D341Med (cell line): ENCODE measurements at regions not wholly inside any gene's neighbourhood (a gene's known extent, or its start where the extent isn't known, plus 50 kb on each side); places are given as distances from the start of the nearest gene placed in this dataset.

Source experiments
- DNase-seq: peaks from one replicate; pipeline ENCODE4 v3.0.0; 2012; ENCODE audit warnings: low spot score

DNA sequence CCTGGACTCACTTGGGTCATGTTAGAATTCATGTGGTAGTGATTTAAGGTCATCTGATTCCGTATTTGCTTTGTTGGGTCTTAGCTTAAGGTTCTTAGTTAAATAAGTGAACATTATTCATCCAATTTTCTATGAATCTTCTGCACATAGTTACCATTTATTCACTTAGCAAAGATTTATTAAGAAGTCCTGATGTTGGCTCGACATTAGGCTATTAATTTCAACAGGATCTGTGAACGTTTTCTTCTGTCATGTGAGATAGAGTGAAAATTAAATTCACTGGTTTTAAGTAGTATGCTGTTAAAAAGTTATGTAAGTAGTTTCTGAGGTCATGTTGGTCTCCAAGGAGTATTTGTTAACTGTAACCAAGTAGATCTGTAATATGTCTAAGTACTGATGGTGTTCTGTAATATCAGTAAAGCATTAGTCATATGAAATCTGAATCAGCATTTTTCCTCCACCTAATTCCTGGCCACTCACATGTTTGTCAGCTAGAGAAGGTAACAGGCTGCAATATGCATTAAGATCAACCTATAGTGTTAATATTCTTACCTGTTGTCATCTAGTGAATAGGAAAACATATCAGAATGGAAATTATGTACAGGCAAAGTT is 155.6 kb downstream of the PCDH7 start:
- no peak for DNase-seq

DNA sequence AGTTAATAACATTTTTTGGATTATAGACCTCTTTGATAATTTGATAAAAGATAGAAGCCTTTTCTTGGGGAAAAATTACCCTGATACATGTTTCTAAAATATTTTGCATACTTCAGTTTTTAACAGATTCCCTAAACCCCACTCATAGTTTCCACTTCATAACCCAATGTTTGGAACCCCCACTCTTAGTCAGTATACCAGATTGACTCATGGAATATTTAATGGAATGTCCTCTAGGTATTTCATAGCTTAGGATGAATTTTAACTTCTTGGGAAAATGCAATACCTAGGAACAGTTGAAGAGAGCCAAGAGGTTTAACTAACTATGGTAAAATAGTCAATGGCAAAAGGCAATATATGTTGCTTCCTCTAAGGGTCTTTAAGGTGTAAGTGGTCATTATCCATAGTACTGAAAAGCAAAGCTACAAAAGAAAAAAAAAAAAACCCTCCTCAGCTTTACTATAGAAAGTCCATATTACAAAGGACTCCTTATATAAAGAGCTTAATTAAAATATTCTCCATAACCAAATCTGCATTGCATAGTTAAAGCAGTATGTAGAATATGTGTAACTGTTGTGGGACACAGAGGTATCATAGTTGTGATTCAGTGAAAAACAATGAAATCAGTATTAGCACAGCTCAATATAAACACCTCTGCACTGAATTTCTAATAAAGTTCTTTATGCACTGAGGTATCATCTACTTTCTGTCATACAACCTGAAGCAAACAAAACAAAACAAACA is 159.9 kb downstream of the PCDH7 start:
- no peak for DNase-seq

DNA sequence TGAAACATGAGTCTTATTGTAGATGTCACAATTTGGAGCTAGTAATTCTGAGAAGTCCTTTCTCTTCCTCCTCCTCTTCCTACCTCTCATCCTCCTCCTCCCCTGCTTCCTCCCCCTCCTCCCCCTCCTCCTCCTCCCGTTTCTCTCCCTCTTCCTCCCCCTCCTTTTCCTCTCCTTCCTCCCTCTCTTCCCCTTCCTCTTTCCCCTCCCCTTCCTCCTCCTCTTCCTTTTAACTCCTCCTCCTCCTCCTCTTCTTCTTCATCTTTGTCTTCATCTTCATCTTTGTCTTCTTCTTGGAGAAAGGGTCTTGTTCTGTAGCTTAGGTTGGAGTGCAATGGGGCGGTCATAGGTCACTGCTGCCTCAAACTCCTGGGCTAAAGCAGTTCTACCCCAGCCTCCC is 161.8 kb downstream of the PCDH7 start:
- DNase-seq, result no peak

DNA sequence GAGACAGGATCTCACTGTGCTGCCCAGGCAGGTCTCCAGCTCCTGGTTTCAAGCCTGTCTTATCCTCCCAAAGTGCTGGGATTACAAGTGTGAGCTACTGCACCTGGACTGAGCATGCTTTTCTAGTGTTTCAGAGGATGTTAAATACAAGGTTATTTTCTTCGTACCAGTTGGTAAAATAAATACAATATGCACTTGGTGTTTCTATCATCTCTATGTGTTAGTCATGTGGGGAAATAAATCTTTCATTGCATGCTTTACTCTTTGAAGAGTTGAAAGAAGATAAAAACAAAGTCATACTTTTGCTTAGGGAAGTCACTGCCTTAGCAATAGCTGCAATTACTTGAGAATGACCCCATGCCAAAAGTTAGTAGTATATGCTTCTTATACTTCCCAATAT is 162.3 kb downstream of the PCDH7 start:
- DNase-seq, result no peak

DNA sequence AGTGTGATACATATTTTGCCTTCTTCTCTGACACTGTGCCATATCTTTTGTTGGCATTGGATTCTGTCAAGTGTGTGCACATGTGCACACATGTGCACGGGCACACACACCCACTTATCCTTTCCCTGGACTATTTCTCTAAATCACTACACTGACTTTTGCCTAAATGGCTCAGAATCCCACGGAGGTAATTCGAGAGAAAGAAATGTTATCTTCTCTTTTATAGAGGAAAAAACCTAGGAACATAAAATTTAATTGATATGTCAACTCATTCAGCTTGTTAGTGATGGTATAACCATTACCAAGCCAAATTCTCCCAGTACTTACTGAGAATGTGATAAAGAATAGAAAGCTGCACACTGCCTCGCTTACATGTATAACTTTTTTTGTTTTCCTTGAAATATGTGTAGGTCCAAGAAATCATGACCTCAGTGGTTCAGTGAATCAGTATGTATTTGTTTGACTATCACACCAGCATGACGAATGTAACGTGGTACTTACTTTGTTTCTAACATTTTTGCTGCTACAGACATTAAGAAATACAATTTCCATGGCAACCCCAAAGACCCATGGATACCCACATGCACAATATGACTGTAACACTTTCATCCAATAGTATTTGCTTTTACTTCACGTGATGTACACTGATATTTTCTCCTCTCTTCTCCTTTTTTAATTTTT is 163.0 kb downstream of the PCDH7 start:
- DNase-seq, result no peak

DNA sequence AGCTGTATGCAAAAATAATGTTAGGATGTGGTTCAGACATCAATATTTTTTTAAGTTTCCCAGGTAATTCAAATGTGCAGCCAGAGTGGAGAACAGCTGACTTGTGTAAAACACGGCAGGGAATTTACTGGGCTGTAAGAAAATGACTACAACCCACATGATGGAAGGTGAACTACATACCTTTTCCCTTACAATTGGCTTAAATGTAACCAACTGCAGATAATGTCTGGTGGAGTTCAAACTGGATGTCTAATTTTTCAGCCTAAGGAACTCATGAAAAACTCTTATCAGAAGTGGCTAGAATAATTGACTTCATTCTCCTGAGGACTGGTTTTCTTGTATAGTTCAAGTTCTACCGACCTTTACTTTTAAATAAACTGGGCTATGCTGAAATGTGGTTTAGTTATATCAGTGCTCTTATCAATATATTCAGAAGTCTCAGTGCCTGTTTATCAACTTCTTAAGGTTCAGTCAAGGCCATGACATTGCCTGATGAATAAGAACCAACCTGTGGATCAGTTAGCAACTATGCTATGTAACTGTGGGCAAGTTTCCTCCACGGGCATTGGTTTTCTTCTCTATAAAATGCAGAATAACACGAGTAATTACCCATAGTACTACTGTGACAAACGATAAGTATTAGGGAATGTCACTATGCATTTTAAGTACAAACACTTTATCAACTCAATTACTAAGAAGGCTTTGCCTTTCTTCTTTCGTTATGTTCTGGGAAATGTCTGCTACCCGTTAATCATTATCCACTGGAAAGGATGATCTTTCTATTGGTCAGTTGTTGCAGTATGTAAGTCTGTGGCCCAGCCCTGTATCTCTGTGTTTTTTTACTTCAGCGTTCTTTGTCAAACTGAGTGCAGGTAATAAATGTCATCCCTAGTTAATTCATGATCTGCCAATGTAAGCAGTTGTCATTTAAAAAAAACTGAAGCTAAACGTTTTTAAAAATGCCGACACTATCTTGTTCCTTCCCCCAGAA is 181.6 kb downstream of the PCDH7 start:
- DNase-seq, result no peak

DNA sequence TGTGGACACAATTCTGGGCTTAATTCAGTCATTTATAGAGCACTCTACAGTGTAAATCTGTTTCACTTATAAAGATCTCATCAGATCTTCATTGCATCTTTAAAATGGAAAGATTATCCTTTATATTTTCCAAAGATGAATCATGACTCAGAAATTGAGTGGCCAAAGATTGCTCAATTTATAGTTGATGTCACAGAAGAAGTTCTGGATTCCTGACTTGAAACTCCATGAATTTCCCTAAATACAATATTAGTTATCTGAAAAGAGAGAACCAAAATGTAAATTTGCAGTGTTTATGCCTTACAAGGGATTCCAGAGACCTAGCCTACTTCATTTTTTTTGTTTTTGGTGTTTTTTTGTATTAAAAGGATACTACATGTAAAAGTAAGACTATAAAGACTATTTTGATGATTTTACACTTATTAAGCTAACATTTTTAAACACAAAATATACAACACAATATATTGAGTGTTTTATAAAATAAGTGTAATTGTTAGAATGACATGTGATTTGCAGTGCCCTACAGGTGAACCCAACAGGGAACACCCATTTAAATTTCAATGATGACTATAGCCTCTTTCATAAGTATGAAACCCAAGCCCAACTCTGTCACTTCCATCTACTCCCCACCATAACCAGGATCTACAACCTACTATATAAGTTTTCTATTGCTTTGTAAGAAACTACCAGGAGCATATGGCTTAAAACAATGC is 183.5 kb downstream of the PCDH7 start:
- DNase-seq, result no peak

DNA sequence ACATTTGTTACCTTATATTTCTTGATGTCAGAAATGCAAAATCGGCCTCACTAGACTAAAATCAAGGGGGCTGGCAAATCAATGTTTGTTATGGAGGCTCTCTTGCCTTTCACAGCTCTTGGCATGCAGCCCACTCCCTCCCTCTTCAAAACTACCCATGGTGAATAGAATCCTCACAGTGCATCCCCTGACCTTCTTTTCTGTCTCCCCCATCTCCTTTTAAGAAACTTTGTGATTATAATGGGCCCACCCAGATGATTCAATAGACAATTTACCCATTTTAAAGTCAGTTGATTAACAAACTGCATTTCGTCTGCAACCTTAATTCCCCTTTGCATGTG is 184.0 kb downstream of the PCDH7 start:
- DNase-seq, result no peak

DNA sequence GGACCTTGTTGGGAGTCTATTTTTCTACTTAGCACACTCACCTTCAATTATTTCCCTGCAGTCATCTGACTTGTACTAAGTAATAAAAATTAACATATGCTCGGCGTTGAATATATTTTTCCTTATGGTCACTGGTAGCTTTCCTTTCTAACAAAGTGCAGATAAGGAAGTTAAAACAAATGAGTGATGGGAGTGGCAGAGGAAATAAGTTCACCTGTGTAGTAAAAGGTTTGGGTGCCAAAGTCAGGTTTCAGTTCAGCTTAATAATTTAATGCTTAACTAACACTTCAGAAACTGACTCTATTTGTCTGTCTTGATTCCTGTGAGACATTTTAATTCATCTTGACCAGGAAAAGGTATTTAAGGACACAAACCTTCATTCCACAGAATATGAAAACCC is 184.4 kb downstream of the PCDH7 start:
- DNase-seq, result no peak

DNA sequence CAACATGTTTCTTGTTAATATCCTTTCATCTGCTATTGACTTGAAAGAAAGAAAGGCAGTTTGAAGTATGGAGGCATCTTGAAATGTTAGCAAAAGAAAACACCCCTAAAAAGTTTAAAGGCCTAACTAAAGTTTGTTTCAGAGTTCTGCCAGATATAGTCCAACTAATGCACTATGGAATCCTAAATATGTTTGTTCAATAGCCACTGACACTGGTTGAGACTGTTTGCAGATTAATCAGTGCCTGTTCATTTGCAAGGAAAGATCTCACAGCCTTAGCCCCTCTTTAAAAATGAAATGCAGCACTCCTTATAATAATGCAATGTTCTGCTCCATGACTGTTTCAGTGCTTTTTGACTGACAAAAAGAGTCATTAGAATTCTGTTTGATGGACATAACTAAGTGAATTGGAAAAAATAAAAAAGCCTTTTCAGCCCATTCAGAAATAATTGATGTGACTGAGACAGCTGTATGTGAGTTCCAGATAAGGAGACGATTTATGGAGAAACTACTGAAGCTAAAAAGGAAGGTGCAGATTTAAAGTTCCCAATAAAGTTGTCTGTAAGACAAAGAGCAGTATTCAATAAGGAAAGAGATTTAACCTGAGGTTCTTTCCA is 192.0 kb downstream of the PCDH7 start:
- DNase-seq, result no peak

DNA sequence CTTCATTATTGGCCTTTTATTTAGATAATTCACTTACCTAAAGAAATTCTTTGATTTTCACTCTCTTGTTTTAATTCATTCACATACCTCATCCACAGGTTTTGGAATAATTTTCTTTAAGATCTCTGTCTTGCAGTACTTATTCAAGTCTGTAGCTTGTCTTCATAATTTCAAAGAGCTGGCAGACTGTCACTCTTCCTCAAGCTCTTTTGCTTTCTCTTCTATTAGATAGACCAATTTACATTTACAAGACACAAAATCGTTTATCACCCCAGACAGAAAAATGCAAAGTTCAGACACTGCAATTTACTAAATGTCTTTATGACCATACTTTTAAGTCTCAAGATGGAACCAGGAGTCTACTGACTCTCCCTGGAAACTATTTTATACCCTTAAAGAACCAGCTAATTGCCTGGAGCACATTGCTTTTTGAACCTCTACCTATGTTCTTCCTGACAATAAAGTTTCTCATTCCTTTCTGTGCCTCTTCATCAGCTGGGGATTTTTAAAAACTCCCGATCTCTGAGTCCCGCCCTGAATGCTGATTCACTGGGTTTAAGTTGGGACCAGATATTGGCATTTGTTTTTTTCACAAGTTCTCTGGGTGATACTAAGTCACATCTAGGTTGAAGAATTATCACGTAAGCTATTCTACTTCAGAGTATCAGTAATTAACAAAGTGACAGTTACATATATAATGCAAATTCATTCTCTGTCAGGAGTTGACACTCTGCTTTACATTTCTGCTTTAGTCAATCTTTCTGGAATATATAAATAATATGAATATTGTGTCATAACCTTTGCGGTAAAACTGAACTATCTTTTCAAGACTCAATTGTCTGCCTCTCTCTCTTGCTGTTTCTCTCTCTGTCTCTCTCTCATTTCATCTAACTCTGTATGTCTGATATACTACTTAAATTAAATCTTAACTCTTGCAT is 196.4 kb downstream of the PCDH7 start:
- no peak for DNase-seq

DNA sequence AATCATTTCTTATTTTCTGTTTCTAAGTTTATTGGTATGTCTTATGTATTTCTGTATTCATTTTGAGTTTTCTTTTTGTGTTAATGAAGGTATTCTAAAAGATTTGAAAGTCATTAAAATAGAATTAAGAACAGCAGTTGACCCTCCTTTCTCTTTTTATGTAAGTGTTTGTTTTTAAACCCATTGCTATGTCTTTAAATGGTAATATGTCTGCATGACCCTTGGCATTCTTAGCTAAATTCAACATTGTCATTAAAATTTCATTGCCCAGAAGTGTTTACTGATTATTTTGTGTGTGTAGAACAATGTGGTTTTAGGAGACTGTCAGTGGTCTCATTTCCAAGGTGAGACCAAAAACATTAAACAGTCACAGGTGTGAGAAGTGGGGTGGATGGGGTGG is 197.8 kb downstream of the PCDH7 start:
- no peak for DNase-seq

DNA sequence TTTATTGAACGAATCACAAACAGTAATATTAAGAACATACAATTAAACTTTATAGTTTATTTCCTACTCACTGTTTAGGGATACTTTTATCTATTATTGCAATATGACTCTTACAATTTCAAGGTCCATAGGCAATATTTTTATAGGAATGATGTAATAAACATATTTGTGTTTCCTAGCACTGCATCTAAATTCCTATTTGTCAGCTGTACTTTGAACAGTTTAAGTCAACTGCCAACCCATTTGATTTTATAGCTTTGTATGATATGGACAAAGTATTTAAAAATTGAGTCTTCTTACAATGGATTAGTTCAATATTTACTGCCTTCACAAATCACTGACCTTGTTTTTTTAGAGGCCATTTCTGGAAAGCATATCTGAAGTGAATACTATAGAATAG is 199.3 kb downstream of the PCDH7 start:
- no peak for DNase-seq

DNA sequence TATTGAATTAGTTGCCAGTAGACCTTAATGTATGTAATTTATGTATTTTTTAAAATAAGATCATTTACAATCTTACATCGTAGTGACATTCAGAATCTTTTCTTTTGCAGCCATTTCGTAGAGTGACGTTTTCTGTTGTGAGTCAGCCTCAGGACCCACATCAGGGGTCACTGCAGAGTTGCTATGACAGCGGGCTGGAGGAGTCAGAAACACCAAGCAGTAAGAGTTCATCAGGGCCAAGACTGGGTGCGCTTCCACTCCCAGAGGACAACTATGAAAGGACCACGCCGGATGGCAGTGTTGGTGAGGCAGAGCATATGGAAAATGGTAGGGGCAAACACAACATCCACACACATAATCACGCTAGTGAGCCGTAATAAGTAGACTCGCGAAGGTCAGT is 199.9 kb downstream of the PCDH7 start:
- no peak for DNase-seq

DNA sequence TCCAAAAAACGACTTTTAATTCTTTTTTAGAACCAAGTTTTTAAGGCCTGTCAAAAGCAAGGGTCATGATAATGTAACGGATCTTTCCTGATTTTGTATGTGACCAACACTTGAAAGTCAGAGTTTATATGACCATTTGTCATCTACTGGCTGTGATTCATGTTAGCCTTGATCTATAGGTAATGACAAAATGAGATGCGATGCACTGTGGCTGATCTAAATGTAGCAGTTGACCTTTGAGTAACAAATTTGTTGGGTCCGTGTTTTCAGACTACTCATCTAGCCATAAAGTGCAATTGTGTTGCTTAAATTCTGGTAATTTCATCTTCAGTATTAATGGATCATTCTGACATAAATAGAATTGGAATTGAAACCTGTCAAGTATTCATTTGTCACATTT is 202.5 kb downstream of the PCDH7 start:
- no peak for DNase-seq

DNA sequence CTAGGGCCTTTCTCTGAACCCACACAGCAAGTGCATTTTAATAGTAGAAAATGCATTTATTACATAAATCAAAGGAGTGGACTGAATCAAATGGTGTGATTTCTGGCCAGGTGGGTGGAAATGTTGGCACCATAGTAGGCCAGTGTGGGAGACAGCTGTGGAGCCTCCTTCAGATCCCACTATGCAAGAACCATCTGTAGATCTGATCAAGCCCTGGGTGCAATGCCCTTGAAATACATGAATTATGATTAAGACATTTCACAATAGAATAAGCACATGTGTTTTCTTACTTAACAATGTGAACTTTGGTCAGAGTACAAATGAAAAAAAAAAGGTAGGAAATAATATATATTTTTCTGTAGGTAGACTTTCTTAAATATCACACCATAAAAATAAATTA is 204.3 kb downstream of the PCDH7 start:
- no peak for DNase-seq

DNA sequence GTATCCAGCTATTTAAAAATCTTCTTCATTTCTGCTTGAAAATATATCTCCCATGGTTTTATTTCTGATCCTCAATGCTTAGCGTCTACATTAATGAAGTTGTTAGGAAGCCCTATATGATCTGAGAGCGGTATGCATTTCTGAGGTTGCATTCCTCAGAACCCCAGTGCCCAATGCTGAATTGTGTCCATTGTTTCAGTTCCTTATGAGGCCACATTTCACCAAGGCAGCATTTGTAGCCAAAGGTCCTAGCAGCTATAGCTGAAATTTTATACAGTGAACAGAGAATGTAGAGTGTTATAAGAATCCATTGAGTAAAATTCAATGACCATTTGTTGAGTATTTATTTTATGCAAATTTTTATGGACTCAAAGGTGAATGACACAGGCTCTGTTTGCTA is 209.5 kb downstream of the PCDH7 start:
- DNase-seq, result no peak

DNA sequence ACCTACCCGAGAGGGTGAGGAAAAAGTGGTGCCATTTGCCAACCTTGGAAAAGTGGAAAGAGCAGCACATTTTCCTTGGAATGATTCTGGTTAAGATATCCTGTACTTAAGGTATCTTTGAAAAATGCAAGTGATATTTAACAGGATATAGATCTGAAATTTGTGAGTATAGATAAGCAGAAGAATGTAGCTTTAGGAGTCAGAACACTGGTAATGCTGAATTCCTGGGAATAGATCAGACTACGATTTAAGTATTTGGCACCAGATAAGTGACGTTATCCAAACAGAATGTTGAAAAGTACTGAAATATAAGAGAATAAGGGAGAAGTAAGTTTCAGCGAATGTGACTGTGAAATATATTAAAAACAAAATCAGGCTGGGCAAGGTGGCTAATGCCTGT is 210.1 kb downstream of the PCDH7 start:
- DNase-seq, result no peak

DNA sequence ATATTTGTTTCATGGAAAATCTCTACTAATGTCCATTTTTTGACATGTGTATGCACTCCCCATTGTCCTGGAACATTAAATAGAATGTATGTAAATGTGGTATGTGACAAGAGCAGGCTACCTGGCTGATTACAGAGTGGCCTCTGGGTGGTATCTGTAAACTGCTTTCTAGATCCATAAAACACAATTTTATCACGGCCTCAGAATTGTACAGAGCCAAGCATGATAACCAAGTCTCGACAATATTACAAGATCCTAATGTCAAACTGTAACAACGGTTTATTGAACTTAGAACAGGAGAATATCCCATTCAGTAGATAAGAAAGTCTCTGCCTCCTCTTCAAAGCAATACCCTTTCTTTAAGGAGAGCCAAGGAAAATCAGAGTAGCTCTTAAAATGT is 212.4 kb downstream of the PCDH7 start:
- DNase-seq, result no peak

DNA sequence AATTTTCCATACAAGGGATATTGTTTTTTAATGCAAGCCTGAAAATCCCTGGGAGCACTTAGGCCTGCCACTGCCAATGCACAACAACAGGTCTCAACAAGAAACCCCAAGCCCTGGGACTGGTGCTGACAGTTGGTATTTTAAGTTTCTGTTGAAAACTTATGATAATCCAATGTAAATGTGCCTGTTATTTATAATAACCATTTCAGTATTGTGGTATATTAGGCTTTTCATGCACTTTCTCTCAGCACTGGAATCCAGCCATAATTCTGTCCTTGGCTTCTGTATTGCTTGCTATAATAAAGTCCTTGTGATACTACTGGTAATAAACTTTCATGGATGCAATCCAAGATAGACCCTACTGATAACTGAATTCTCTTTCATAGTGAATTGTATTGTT is 218.9 kb downstream of the PCDH7 start:
- no peak for DNase-seq
